ENCODE measurements at regions not wholly inside any gene's neighbourhood (a gene's known extent, or its start where the extent isn't known, plus 50 kb on each side); places are given as distances from the start of the nearest gene placed in this dataset.

DNA sequence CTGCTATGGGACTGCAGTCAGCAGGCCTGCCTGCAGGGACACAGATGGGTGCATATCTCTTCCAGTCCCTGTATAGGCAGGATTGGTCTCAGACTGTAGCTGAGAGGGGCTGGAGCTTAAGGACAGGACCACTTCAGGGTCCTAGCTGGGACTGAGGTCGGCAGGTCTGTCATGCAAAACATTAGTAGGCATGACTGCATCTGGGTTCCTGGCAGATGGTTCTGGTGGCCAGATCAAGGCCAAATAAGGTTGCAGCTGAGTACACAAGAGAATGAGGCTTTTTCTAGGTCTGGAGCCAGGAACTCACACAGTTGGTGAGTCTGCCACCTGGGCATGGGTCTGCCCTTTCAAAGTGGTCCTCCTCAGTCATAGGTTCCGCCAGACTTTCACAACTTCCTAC, 155.8 kb downstream of the TPH2 start:
- Histone ChIP-seq H3K14ac (replicated peaks; ENCODE audit: low read depth, low read length) (no peak overlapping the region), H3K4me1 (ENCODE audit: control insufficient read depth, insufficient read depth, low read length) (no peaks in the 10 kb centered on the region), H3K56ac (ENCODE audit: extremely low read depth, insufficient read depth, low read length) (no peak overlapping the region), H2BK15ac (ENCODE audit: low read depth, low read length) (no peak overlapping the region), H3K27ac (ENCODE audit: insufficient read depth, low read length) (no peak overlapping the region), H2BK20ac (ENCODE audit: low read depth, low read length) (no peak overlapping the region), H3K27me3 (ENCODE audit: control insufficient read depth, insufficient read depth, low read length) (no peaks in the 10 kb centered on the region), H3K4me3 (ENCODE audit: insufficient read depth, low read depth, low read length) (no peak overlapping the region), H3K36me3 (ENCODE audit: control insufficient read depth, insufficient read depth, low read length) (no peaks in the 10 kb centered on the region), H3K18ac (ENCODE audit: low read depth, low read length) (no peak overlapping the region), H3K9ac (ENCODE audit: low read depth, low read length) (no peak overlapping the region), H3K4me2 (ENCODE audit: low read depth, low read length) (no peak overlapping the region), H2BK120ac (ENCODE audit: low read depth, low read length) (no peak overlapping the region), H3K23ac (ENCODE audit: low read depth, low read length) (no peak overlapping the region), H2AK9ac (replicated peaks; ENCODE audit: low read depth, low read length, poor library complexity) (no peak overlapping the region), H4K91ac (ENCODE audit: insufficient read depth, low read depth, low read length) (no peak overlapping the region), H2AFZ (replicated peaks; ENCODE audit: low read length, poor library complexity) (no peak overlapping the region), H2AK5ac (ENCODE audit: low read depth, low read length) (no peak overlapping the region), H4K5ac (ENCODE audit: low read depth, low read length) (no peak overlapping the region), H4K20me1 (ENCODE audit: insufficient read depth, low read length) (no peaks in the 10 kb centered on the region), H4K8ac (ENCODE audit: low read depth in 2 of 2, low read length in 2 of 2) (no peak overlapping the region), H3K9me1 (ENCODE audit: insufficient read depth, low read length) (no peaks in the 10 kb centered on the region), H3K9me3 (ENCODE audit: control insufficient read depth, insufficient read depth, low read length) (peaks cover 3% of the 10 kb centered on the region; the same call in 1 of the 2 replicates), H3K79me1 (ENCODE audit: low read depth in 1 of 2, low read length in 2 of 2) (no peaks in the 10 kb centered on the region), H3K4ac (ENCODE audit: low read depth, low read length) (no peak overlapping the region), H2BK5ac (ENCODE audit: low read depth, low read length, poor library complexity, severe bottlenecking) (no peak overlapping the region)
- no peak for ATAC-seq (ENCODE audit: low read depth)
- ChIA-PET POLR2A (ENCODE audit: unreplicated experiment) (no interaction called here), CTCF (no interaction called here)
- DNase-seq = no peak
- WGBS, 2 experiments (ENCODE audit: extremely low coverage in 2 of 2, insufficient read length in 1 of 2) = 17% methylated on average over 1 of the region's 2 CpGs; no CpG with 5 or more reads in 1 of the 2 experiments
- intact Hi-C loops (cut with micrococcal nuclease) = no loop called here
- BruUV-seq (replicated peaks) = no TSS peak
- dilution Hi-C loops (cut with HindIII; ENCODE audit: low sequenced_read_pairs, unreplicated experiment) = no loop called here
- in situ Hi-C loops (cut with MboI; ENCODE audit: low sequenced_read_pairs) = no loop called here
- no peak for TF ChIP-seq BHLHE40 (IDR thresholded peaks at IDR 0.05; ENCODE audit: low read depth, low read length)
- no peak for TF ChIP-seq MAZ (IDR thresholded peaks at IDR 0.05; ENCODE audit: borderline replicate concordance, low read depth, low read length)
- TF ChIP-seq CHD1 (IDR thresholded peaks at IDR 0.05; ENCODE audit: low read depth, low read length) = no peak
- TF ChIP-seq, protein P1, sequence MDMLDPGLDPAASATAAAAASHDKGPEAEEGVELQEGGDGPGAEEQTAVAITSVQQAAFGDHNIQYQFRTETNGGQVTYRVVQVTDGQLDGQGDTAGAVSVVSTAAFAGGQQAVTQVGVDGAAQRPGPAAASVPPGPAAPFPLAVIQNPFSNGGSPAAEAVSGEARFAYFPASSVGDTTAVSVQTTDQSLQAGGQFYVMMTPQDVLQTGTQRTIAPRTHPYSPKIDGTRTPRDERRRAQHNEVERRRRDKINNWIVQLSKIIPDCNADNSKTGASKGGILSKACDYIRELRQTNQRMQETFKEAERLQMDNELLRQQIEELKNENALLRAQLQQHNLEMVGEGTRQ (IDR thresholded peaks at IDR 0.05; ENCODE audit: low read depth, low read length) = no peak
- TF ChIP-seq SMC3 (IDR thresholded peaks at IDR 0.05; ENCODE audit: low read depth, low read length) = no peak
- TF ChIP-seq FOS (IDR thresholded peaks at IDR 0.05; ENCODE audit: low read depth, low read length) = no peak
- TF ChIP-seq NFE2L2 (IDR thresholded peaks at IDR 0.05; ENCODE audit: low read depth, low read length) = no peak
- TF ChIP-seq MXI1 (IDR thresholded peaks at IDR 0.05; ENCODE audit: borderline replicate concordance, low read depth, low read length) = no peak
